SK-N-SH (cell line): ENCODE measurements at regions not wholly inside any gene's neighbourhood (a gene's known extent, or its start where the extent isn't known, plus 50 kb on each side); places are given as distances from the start of the nearest gene placed in this dataset.

Experiments used
- RFX5 ChIP-seq: IDR thresholded peaks from 2 replicates; pipeline ENCODE4 v1.6.1; 2012; ENCODE audit warnings: mild to moderate bottlenecking, improper control_type of control experiment, low read length
- TF ChIP-seq, protein P1 (sequence below): fragments of 200-600 bp; sonication (generic); IDR thresholded peaks from 2 replicates; pipeline ENCODE4 v1.6.1; 2017; ENCODE audit warnings: antibody characterized with exemption, mild to moderate bottlenecking, moderate library complexity

DNA sequence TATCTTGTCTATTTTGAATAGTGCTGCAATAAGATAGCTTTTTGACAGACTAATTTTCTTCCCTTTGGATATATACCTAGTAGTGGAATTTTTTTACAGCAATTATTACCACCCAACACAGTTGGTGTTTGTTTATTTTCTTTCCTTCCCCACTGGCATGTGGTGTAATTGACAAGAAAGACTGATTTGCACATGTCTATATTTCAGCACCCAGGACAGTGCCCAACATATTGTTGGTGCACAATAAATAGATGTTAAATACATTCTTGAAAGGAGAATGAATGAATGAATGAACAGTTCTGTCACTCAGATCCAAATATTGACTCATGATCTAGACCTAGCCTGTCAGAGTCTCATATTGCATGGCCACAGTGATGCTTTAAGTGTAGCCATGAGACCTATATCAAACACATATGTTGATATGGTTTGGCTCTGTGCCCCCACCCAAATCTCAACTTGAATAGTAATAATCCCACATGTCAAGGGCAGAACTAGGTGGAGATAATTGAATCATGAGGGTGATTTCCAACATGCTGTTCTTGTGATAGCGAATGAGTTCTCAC is 538.2 kb downstream of the NYAP2 start:
- no peak for TF ChIP-seq RFX5
- TF ChIP-seq, protein P1, sequence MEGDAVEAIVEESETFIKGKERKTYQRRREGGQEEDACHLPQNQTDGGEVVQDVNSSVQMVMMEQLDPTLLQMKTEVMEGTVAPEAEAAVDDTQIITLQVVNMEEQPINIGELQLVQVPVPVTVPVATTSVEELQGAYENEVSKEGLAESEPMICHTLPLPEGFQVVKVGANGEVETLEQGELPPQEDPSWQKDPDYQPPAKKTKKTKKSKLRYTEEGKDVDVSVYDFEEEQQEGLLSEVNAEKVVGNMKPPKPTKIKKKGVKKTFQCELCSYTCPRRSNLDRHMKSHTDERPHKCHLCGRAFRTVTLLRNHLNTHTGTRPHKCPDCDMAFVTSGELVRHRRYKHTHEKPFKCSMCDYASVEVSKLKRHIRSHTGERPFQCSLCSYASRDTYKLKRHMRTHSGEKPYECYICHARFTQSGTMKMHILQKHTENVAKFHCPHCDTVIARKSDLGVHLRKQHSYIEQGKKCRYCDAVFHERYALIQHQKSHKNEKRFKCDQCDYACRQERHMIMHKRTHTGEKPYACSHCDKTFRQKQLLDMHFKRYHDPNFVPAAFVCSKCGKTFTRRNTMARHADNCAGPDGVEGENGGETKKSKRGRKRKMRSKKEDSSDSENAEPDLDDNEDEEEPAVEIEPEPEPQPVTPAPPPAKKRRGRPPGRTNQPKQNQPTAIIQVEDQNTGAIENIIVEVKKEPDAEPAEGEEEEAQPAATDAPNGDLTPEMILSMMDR = no peak
